IMR-90 (cell line): ENCODE measurements at regions not wholly inside any gene's neighbourhood (a gene's known extent, or its start where the extent isn't known, plus 50 kb on each side); places are given as distances from the start of the nearest gene placed in this dataset.

Source experiments
- ATAC-seq: fragments of 200-7000 bp; cut with Tn5 transposase; 2 replicates; pipeline ENCODE4 v1.9.1; 2020; ENCODE audit warnings: low read depth, mild to moderate bottlenecking, moderate library complexity
- BruUV-seq: library from RNA; stranded (reverse); fragments of 400-500 nt; replicated peaks from 2 replicates; lab custom pipeline; 2021; lab: Mats Ljungman, UMichigan
- CTCF ChIA-PET: fragments of 300-600 bp; formaldehyde crosslinking; extraction: SDS; loops from one replicate; lab custom pipeline; 2021; ENCODE audit warnings: antibody characterized with exemption; lab: Yijun Ruan, JAX
- POLR2A ChIA-PET: fragments of 300-600 bp; sonication (Branson Sonifier 250); formaldehyde crosslinking; loops from one replicate; lab custom pipeline; 2022; ENCODE audit warnings: antibody characterized with exemption; ENCODE audit not compliant: unreplicated experiment; lab: Charles Lee
- DNase-seq: peaks from one replicate; pipeline ENCODE4 v3.0.0; 2013
- H2AFZ ChIP-seq: replicated peaks from 2 replicates; pipeline ENCODE3; 2013; ENCODE audit warnings: low read length, mild to moderate bottlenecking; ENCODE audit not compliant: poor library complexity
- H2AK5ac ChIP-seq: 2 replicates; pipeline ENCODE4 v1.6.1; 2013; ENCODE audit warnings: low read depth, low read length, inconsistent platforms
- H2AK9ac ChIP-seq: replicated peaks from 2 replicates; pipeline ENCODE3; 2013; ENCODE audit warnings: mild to moderate bottlenecking, low read depth, low read length, moderate library complexity; ENCODE audit not compliant: poor library complexity
- H2BK120ac ChIP-seq: 2 replicates; pipeline ENCODE4 v1.6.1; 2013; ENCODE audit warnings: low read depth, low read length, inconsistent platforms
- H2BK15ac ChIP-seq: 3 replicates; pipeline ENCODE4 v1.6.1; 2013; ENCODE audit warnings: low read depth, low read length, inconsistent platforms
- H2BK20ac ChIP-seq: 2 replicates; pipeline ENCODE4 v1.6.1; 2013; ENCODE audit warnings: low read depth, mild to moderate bottlenecking, inconsistent platforms, low read length, moderate library complexity
- H2BK5ac ChIP-seq: 2 replicates; pipeline ENCODE4 v1.6.1; 2013; ENCODE audit warnings: mild to moderate bottlenecking, low read depth, low read length, inconsistent platforms; ENCODE audit not compliant: poor library complexity, severe bottlenecking
- H3K14ac ChIP-seq: replicated peaks from 2 replicates; pipeline ENCODE4 v1.6.1; 2013; ENCODE audit warnings: low read depth, low read length, inconsistent platforms
- H3K18ac ChIP-seq: 2 replicates; pipeline ENCODE4 v1.6.1; 2013; ENCODE audit warnings: low read depth, low read length, control low read depth
- H3K23ac ChIP-seq: 2 replicates; pipeline ENCODE4 v1.6.1; 2013; ENCODE audit warnings: low read depth, low read length, inconsistent platforms
- H3K27ac ChIP-seq: 2 replicates; pipeline ENCODE4 v1.5.1; 2013; ENCODE audit warnings: mild to moderate bottlenecking, control low read depth, low read length; ENCODE audit not compliant: insufficient read depth
- H3K27me3 ChIP-seq: 2 replicates; pipeline ENCODE4 v1.6.1; 2013; ENCODE audit warnings: low read length; ENCODE audit not compliant: control insufficient read depth, insufficient read depth
- H3K36me3 ChIP-seq: 2 replicates; pipeline ENCODE4 v1.6.1; 2013; ENCODE audit warnings: low read length, mixed read lengths; ENCODE audit not compliant: control insufficient read depth, insufficient read depth
- H3K4ac ChIP-seq: 2 replicates; pipeline ENCODE4 v1.6.1; 2013; ENCODE audit warnings: low read depth, low read length, inconsistent platforms
- H3K4me1 ChIP-seq: 2 replicates; pipeline ENCODE4 v1.6.1; 2013; ENCODE audit warnings: low read length, mixed read lengths; ENCODE audit not compliant: control insufficient read depth, insufficient read depth
- H3K4me2 ChIP-seq: 2 replicates; pipeline ENCODE4 v1.6.1; 2013; ENCODE audit warnings: low read depth, mild to moderate bottlenecking, control low read depth, low read length, moderate library complexity
- H3K4me3 ChIP-seq: 2 replicates; pipeline ENCODE4 v1.5.1; 2013; ENCODE audit warnings: low read depth, mild to moderate bottlenecking, control low read depth, low read length, moderate library complexity; ENCODE audit not compliant: insufficient read depth
- H3K56ac ChIP-seq: 2 replicates; pipeline ENCODE4 v1.6.1; 2013; ENCODE audit warnings: low read length, inconsistent platforms; ENCODE audit not compliant: insufficient read depth; ENCODE audit errors: extremely low read depth
- H3K79me1 ChIP-seq, 2 experiments: 2 replicates each; pipeline ENCODE4 v1.6.1; 2013; ENCODE audit warnings: low read length in 2 of 2, inconsistent platforms in 1 of 2, low read depth in 1 of 2
- H3K9ac ChIP-seq: 2 replicates; pipeline ENCODE4 v1.6.1; 2013; ENCODE audit warnings: low read depth, low read length, control low read depth
- H3K9me1 ChIP-seq: 2 replicates; pipeline ENCODE4 v1.6.1; 2013; ENCODE audit warnings: low read length, inconsistent platforms; ENCODE audit not compliant: insufficient read depth
- H3K9me3 ChIP-seq: 2 replicates; pipeline ENCODE4 v1.6.1; 2013; ENCODE audit warnings: low read length; ENCODE audit not compliant: control insufficient read depth, insufficient read depth
- H4K20me1 ChIP-seq: 2 replicates; pipeline ENCODE4 v1.6.1; 2013; ENCODE audit warnings: low read length, inconsistent platforms; ENCODE audit not compliant: insufficient read depth
- H4K5ac ChIP-seq: 2 replicates; pipeline ENCODE4 v1.6.1; 2013; ENCODE audit warnings: mild to moderate bottlenecking, low read depth, low read length, control low read depth
- H4K8ac ChIP-seq, 2 experiments: 2 replicates each; pipeline ENCODE4 v1.6.1; 2013; ENCODE audit warnings: low read depth in 2 of 2, low read length in 2 of 2, control low read depth in 1 of 2, inconsistent platforms in 1 of 2
- H4K91ac ChIP-seq: 2 replicates; pipeline ENCODE4 v1.6.1; 2013; ENCODE audit warnings: low read depth, low read length, inconsistent platforms; ENCODE audit not compliant: insufficient read depth
- BHLHE40 ChIP-seq: fragments of 150-350 bp; IDR thresholded peaks from 2 replicates; pipeline ENCODE4 v1.6.1; 2016; ENCODE audit warnings: mild to moderate bottlenecking, low read depth, low read length
- CTCF ChIP-seq: conservative IDR thresholded peaks from 2 replicates; pipeline ENCODE4 v1.5.1; 2012; ENCODE audit warnings: mild to moderate bottlenecking, low read depth, low read length, improper control_type of control experiment
- ELK1 ChIP-seq: fragments of 150-350 bp; IDR thresholded peaks from 2 replicates; pipeline ENCODE4 v1.6.1; 2016; ENCODE audit warnings: low read depth, mild to moderate bottlenecking, low read length, moderate library complexity, borderline replicate concordance
- MAFK ChIP-seq: IDR thresholded peaks from 2 replicates; pipeline ENCODE4 v1.6.1; 2012; ENCODE audit warnings: low read depth, low read length, improper control_type of control experiment
- MXI1 ChIP-seq: IDR thresholded peaks from 2 replicates; pipeline ENCODE4 v1.6.1; 2012; ENCODE audit warnings: low read depth, mild to moderate bottlenecking, low read length, moderate library complexity, borderline replicate concordance
- NFE2L2 ChIP-seq: fragments of 150-350 bp; IDR thresholded peaks from 2 replicates; pipeline ENCODE4 v1.6.1; 2016; ENCODE audit warnings: low read depth, mild to moderate bottlenecking, low read length
- POLR2A ChIP-seq: IDR thresholded peaks from 2 replicates; pipeline ENCODE4 v1.6.1; 2012; ENCODE audit warnings: mild to moderate bottlenecking, low read depth, low read length
- RCOR1 ChIP-seq: IDR thresholded peaks from 2 replicates; pipeline ENCODE4 v1.6.1; 2012; ENCODE audit warnings: mild to moderate bottlenecking, low read length, improper control_type of control experiment; ENCODE audit not compliant: insufficient replicate concordance
- RFX5 ChIP-seq: IDR thresholded peaks from 2 replicates; pipeline ENCODE4 v1.8.0; 2012; ENCODE audit warnings: low read depth, mild to moderate bottlenecking, low read length, moderate library complexity
- SMC3 ChIP-seq: fragments of 150-350 bp; IDR thresholded peaks from 2 replicates; pipeline ENCODE4 v1.6.1; 2016; ENCODE audit warnings: low read depth, mild to moderate bottlenecking, antibody characterized with exemption, low read length, moderate library complexity
- dilution Hi-C: fragments of 300-500 bp; cut with HindIII; formaldehyde crosslinking; loops from one replicate; pipeline ENCODE4 v1.14.3; 2018; ENCODE audit warnings: low sequenced_read_pairs; ENCODE audit not compliant: unreplicated experiment
- in situ Hi-C: fragments of 300-500 bp; cut with MboI; formaldehyde crosslinking; loops from 3 replicates; pipeline ENCODE4 v1.14.3; 2019; ENCODE audit warnings: low sequenced_read_pairs, inconsistent platforms, mixed read lengths
- intact Hi-C: fragments of 100-400 bp; cut with micrococcal nuclease; formaldehyde crosslinking; loops from 2 replicates; pipeline ENCODE4 v1.10.0; 2022

- no peak for DNase-seq
- no peak overlapping the region for H3K23ac ChIP-seq
- H2AK5ac ChIP-seq, result no peak overlapping the region
- H3K9me1 ChIP-seq, result no peaks in the 10 kb centered on the region
- no peak overlapping the region for H3K9ac ChIP-seq
- H2AFZ ChIP-seq, result no peak overlapping the region
- H4K8ac ChIP-seq, result no peak overlapping the region
- in situ Hi-C loops (no loop called here), intact Hi-C loops (no loop called here), dilution Hi-C loops (no loop called here)
- TF ChIP-seq POLR2A (no peak), RCOR1 (no peak), MAFK (no peak), MXI1 (no peak), RFX5 (no peak), SMC3 (no peak), ELK1 (no peak), NFE2L2 (no peak), CTCF (no peak), BHLHE40 (no peak)
- H3K36me3 ChIP-seq, result no peaks in the 10 kb centered on the region
- H3K4me3 ChIP-seq, result no peak overlapping the region
- no peak overlapping the region for H4K5ac ChIP-seq
- no peaks in the 10 kb centered on the region for H3K4me1 ChIP-seq
- H3K9me3 ChIP-seq, result peaks cover 6% of the 10 kb centered on the region
- H4K20me1 ChIP-seq, result no peaks in the 10 kb centered on the region
- no peak overlapping the region for H2BK15ac ChIP-seq
- H2AK9ac ChIP-seq, result no peak overlapping the region
- no peak overlapping the region for H3K56ac ChIP-seq
- no peaks in the 10 kb centered on the region for H3K79me1 ChIP-seq
- H2BK120ac ChIP-seq, result no peak overlapping the region
- H3K18ac ChIP-seq, result no peak overlapping the region
- H2BK20ac ChIP-seq, result no peak overlapping the region
- H3K27me3 ChIP-seq, result no peaks in the 10 kb centered on the region
- H3K4me2 ChIP-seq, result no peak overlapping the region
- ATAC-seq, result no peak
- no TSS peak for BruUV-seq
- CTCF ChIA-PET, result no interaction called here
- no peak overlapping the region for H3K4ac ChIP-seq
- POLR2A ChIA-PET, result no interaction called here
- H3K27ac ChIP-seq, result no peak overlapping the region
- no peak overlapping the region for H3K14ac ChIP-seq
- H4K91ac ChIP-seq, result no peak overlapping the region
- no peak overlapping the region for H2BK5ac ChIP-seq
Measured at GRCh38 chr6:145159921-145160320, 575.4 kb downstream of the EPM2A start.
